ENCODE measurements at regions not wholly inside any gene's neighbourhood (a gene's known extent, or its start where the extent isn't known, plus 50 kb on each side); places are given as distances from the start of the nearest gene placed in this dataset.

DNA sequence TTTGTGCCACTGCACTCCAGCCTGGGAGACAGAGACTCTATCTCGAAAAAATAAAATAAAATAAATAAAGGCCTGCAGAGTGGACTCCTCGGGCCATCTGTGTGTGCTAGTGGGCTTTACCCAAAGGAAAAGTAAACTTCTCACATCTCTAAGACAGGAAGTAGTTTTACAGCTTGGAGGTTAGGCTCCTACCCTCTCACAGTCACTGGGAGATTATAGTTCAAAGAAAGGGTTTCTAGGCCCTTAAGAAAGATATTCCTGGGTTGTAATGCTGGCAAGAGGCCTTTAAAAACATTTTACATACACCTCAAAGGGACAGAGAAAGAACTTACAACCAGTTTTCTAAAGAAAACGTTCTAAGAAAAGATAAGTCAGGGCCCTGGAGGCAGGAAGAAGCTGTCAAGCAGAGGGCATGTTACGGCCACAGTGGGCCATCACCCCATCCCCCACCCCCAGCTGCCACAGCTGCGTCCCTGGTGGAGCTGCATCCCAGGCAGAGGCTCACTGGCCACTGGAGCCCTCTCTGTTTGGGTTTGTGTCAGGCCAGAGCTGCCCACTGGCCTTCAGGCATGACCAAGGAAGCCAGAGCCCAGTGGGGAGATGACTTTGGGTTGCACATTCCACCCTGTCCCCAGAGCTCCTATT is 78.1 kb upstream of the CDK20 start:
- DNase-seq (ENCODE audit: extremely low read depth, low read depth) = no peak
- TF ChIP-seq, protein P1, sequence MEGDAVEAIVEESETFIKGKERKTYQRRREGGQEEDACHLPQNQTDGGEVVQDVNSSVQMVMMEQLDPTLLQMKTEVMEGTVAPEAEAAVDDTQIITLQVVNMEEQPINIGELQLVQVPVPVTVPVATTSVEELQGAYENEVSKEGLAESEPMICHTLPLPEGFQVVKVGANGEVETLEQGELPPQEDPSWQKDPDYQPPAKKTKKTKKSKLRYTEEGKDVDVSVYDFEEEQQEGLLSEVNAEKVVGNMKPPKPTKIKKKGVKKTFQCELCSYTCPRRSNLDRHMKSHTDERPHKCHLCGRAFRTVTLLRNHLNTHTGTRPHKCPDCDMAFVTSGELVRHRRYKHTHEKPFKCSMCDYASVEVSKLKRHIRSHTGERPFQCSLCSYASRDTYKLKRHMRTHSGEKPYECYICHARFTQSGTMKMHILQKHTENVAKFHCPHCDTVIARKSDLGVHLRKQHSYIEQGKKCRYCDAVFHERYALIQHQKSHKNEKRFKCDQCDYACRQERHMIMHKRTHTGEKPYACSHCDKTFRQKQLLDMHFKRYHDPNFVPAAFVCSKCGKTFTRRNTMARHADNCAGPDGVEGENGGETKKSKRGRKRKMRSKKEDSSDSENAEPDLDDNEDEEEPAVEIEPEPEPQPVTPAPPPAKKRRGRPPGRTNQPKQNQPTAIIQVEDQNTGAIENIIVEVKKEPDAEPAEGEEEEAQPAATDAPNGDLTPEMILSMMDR (IDR thresholded peaks at IDR 0.05; ENCODE audit: low read depth, low read length, missing control alignments) = no peak
- no peak overlapping the region for H3K4me3 ChIP-seq (replicated peaks; ENCODE audit: low read depth, low read length)

DNA sequence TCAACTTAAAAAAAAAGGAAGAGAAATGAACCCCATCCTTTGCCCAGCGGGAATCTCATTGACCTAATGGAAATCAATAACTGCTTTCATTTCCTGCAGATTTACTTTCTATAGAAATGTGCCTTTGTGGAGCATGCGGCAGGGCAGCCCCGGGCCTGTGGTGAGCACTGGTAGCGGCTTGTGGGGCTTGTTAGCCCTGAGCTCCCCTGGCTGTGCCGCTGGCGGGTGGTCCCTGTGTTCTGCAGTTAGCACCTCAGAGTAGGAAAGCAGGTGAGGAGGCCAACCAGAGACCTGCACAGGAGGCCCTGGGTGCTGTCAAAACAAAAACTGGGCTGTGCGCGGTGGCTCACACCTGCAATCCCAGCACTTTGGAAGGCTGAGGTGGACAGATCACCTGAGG is 76.8 kb upstream of the CDK20 start:
- no peak overlapping the region for H3K4me3 ChIP-seq (replicated peaks; ENCODE audit: low read depth, low read length)
- TF ChIP-seq, protein P1 (IDR thresholded peaks at IDR 0.05; ENCODE audit: low read depth, low read length, missing control alignments) = no peak
- no peak for DNase-seq (ENCODE audit: extremely low read depth, low read depth)

DNA sequence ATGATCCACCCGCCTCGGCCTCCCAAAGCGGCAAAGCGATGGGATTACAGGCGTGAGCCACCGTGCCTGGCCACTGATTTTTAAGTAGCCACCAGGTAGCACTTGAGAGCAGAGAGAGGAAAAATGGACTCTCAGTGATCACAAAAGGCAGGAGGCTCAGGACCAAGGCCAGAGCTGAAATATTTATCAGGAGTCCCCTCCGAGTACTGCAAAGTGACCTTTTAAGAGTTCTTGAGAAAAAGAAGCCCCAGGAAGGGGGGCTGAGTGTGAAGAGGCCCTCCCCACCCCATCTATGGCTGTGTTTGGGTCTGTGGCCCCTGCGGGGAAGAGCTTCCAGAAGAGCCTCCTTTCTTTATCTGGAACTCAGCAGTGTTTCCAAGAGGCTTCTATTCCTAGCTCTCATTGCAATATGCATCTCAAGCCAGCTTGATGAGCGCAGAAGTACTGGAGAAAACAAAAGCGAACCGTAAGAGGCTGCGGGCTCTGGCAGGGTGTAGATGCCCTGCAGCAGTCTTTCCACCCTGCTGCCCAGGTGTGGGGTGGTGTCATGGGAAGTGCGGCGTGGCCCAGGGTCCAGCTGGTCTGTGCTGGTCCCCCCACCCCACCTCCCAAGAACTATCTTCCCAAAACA is 75.5 kb upstream of the CDK20 start:
- DNase-seq (ENCODE audit: extremely low read depth, low read depth) = no peak
- TF ChIP-seq, protein P1 (IDR thresholded peaks at IDR 0.05; ENCODE audit: low read depth, low read length, missing control alignments) = no peak
- no peak overlapping the region for H3K4me3 ChIP-seq (replicated peaks; ENCODE audit: low read depth, low read length)

DNA sequence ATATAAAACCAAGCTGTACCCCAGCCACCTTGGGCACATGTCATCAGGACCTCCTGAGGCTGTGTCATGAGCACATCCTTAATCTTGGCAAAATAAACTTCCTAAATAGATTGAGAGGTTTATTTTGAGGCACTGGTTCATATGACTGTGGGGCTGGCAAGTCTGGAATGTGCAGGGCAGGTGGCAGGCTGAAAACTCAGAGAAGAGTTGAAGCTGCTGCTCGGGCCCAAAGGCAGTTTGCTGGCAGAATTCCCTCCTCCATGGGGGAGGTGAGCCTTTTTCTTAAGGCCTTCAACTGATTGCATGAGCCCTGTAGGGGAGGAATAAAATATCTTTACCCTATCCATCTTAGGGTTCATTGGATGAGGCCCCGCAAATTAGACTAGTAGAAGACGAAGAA is 72.2 kb upstream of the CDK20 start:
- DNase-seq (ENCODE audit: extremely low read depth, low read depth) = no peak
- no peak overlapping the region for H3K4me3 ChIP-seq (replicated peaks; ENCODE audit: low read depth, low read length)
- TF ChIP-seq, protein P1 (IDR thresholded peaks at IDR 0.05; ENCODE audit: low read depth, low read length, missing control alignments) = no peak

DNA sequence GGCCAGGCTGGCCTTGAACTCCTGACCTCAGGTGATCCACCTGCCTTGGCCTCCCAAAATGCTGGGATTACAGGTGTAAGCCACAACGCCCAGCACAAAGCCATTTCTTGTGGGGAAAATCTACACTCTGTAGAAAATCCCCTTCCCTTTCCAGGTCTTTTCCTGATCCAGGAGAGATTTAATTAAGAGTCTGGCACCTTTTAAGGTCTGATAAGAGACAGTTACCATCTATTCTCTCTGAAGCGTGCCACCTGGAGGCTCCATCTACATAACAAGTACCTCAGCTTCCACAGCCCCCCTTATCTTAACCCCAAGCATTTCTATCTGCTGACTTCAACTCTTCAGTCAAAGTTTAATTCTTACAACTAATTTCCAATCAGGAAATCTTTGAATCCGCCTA is 71.4 kb upstream of the CDK20 start:
- TF ChIP-seq, protein P1 (IDR thresholded peaks at IDR 0.05; ENCODE audit: low read depth, low read length, missing control alignments) = no peak
- H3K4me3 ChIP-seq (replicated peaks; ENCODE audit: low read depth, low read length) = no peak overlapping the region
- DNase-seq (ENCODE audit: extremely low read depth, low read depth) = no peak

DNA sequence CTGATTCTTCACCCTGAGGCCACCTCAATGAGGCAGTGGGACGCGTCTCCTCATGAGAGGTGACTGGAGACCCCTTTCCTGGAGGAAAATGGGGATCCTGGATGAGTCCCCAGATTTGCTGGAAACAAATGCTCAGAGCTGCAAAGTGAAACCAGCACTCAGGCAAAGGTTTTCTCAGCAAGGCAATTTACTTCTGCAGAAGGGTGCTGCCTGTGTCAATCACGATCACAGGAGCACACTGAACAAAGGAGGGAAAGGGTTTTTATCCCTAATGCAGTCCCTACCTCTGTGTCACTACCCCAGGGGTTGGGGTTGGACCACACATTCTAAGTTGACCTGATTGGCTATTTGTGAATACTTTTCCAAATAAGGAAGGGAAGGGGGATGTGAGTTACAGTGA is 69.9 kb upstream of the CDK20 start:
- H3K4me3 ChIP-seq (replicated peaks; ENCODE audit: low read depth, low read length) = no peak overlapping the region
- TF ChIP-seq, protein P1 (IDR thresholded peaks at IDR 0.05; ENCODE audit: low read depth, low read length, missing control alignments) = no peak
- no peak for DNase-seq (ENCODE audit: extremely low read depth, low read depth)
